ENCODE measurements at regions not wholly inside any gene's neighbourhood (a gene's known extent, or its start where the extent isn't known, plus 50 kb on each side); places are given as distances from the start of the nearest gene placed in this dataset.

DNA sequence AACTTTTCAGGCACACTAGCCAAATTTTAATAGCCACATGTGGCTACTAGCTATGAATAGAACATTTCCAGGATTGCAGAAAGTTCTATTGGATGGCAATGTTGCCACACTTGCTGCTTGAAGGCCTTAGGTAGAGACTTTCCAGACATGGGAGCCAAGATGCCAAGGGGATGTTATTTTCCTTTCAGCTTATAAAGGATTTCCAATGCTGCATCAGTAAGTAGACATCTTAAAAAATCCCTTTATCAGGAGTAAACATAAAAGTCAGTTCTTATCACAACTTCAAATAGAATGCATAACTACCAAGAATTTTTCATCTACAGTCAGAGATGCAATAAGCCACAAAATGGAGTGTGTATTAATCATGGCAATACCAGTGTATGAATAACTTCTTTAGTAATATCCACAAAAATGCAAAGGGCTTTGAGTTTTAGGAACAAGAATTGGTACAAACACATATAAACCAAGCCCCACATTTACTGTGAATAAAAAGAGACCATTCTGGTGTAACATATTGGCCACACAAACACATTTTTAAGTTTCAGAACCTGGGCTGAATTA is 457.1 kb upstream of the ADAMTS9 start:
- no peak for TF ChIP-seq ZNF274 (IDR thresholded peaks at IDR 0.05; ENCODE audit: insufficient read depth, insufficient read length)
- TF ChIP-seq YBX1 (IDR thresholded peaks at IDR 0.05): no peak
- Histone ChIP-seq H3K9me3 (replicated peaks; ENCODE audit: control insufficient read depth, insufficient read depth, low read length) (no peaks in the 10 kb centered on the region), H4K20me1 (ENCODE audit: control insufficient read depth, insufficient read depth) (no peaks in the 10 kb centered on the region), H3K27me3 (replicated peaks in 1 of 2; ENCODE audit: control insufficient read depth in 2 of 2, insufficient read depth in 2 of 2, low read length in 1 of 2) (no peaks in the 10 kb centered on the region), H3K4me3 (no peak overlapping the region), H3K27ac (ENCODE audit: control insufficient read depth, insufficient read depth) (no peak overlapping the region), H3K4me2 (ENCODE audit: control insufficient read depth, insufficient read depth) (no peak overlapping the region), H3K79me2 (ENCODE audit: control insufficient read depth, insufficient read depth, low read length) (no peaks in the 10 kb centered on the region), H3K9ac (ENCODE audit: control insufficient read depth, insufficient read depth, low read length) (no peak overlapping the region), H3K36me3 (ENCODE audit: control insufficient read depth in 2 of 2, insufficient read depth in 2 of 2, low read length in 1 of 2) (no peaks in the 10 kb centered on the region), H2AFZ (ENCODE audit: control insufficient read depth, low read depth, low read length) (no peak overlapping the region), H3K4me1 (ENCODE audit: control insufficient read depth, insufficient read depth, low read length) (no peaks in the 10 kb centered on the region)
- ATAC-seq (no peak), DNase-seq (ENCODE audit: low read depth, low spot score) (no peak), FAIRE-seq (no peak)
- intact Hi-C loops (cut with micrococcal nuclease; ENCODE audit: unreplicated experiment): no loop called here
- ChIA-PET POLR2A (no interaction called here), RAD21 (ENCODE audit: unreplicated experiment) (no interaction called here), SMC1A (ENCODE audit: uncharacterized antibody, unreplicated experiment) (no interaction called here), CTCF (interaction anchor here (0.6 kb wide), 1 partner anchor 609 kb away, joined by 3 read pairs; no protein-coding TSS in a partner anchor)
- no TSS peak for BruUV-seq (replicated peaks)
- in situ Hi-C loops (cut with MboI): no loop called here

DNA sequence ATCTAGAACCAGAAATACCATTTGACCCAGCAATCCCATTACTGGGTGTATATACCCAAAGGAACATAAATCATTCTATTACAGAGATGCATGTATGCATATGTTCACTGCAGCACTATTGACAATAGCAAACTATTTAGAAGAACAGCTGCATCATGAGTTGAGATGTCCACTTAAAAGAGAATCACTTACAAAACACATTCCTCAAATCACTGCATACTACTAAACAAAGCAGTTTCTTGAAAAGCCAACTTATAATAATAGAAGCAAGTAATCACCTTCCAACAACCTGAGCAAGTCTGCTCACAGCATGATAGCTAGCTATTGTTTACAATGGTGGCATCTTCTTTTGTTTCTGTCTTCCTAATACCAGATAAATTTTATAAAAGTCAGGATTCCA is 454.7 kb upstream of the ADAMTS9 start:
- in situ Hi-C loops (cut with MboI): no loop called here
- POLR2A ChIA-PET: no interaction called here
- TF ChIP-seq, protein P1, sequence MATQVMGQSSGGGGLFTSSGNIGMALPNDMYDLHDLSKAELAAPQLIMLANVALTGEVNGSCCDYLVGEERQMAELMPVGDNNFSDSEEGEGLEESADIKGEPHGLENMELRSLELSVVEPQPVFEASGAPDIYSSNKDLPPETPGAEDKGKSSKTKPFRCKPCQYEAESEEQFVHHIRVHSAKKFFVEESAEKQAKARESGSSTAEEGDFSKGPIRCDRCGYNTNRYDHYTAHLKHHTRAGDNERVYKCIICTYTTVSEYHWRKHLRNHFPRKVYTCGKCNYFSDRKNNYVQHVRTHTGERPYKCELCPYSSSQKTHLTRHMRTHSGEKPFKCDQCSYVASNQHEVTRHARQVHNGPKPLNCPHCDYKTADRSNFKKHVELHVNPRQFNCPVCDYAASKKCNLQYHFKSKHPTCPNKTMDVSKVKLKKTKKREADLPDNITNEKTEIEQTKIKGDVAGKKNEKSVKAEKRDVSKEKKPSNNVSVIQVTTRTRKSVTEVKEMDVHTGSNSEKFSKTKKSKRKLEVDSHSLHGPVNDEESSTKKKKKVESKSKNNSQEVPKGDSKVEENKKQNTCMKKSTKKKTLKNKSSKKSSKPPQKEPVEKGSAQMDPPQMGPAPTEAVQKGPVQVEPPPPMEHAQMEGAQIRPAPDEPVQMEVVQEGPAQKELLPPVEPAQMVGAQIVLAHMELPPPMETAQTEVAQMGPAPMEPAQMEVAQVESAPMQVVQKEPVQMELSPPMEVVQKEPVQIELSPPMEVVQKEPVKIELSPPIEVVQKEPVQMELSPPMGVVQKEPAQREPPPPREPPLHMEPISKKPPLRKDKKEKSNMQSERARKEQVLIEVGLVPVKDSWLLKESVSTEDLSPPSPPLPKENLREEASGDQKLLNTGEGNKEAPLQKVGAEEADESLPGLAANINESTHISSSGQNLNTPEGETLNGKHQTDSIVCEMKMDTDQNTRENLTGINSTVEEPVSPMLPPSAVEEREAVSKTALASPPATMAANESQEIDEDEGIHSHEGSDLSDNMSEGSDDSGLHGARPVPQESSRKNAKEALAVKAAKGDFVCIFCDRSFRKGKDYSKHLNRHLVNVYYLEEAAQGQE (IDR thresholded peaks at IDR 0.05; ENCODE audit: low read depth, low read length): no peak
- TF ChIP-seq, protein P2, sequence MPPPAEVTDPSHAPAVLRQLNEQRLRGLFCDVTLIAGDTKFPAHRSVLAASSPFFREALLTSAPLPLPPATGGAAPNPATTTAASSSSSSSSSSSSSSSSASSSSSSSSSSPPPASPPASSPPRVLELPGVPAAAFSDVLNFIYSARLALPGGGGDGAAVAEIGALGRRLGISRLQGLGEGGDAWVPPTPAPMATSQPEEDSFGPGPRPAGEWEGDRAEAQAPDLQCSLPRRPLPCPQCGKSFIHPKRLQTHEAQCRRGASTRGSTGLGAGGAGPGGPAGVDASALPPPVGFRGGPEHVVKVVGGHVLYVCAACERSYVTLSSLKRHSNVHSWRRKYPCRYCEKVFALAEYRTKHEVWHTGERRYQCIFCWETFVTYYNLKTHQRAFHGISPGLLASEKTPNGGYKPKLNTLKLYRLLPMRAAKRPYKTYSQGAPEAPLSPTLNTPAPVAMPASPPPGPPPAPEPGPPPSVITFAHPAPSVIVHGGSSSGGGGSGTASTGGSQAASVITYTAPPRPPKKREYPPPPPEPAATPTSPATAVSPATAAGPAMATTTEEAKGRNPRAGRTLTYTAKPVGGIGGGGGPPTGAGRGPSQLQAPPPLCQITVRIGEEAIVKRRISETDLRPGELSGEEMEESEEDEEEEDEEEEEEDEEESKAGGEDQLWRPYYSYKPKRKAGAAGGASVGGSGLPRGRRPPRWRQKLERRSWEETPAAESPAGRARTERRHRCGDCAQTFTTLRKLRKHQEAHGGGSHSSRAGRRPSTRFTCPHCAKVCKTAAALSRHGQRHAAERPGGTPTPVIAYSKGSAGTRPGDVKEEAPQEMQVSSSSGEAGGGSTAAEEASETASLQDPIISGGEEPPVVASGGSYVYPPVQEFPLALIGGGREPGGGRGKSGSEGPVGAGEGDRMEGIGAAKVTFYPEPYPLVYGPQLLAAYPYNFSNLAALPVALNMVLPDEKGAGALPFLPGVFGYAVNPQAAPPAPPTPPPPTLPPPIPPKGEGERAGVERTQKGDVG (CRISPR knock-in tag; IDR thresholded peaks at IDR 0.05): no peak
- no peak for TF ChIP-seq KDM1A (IDR thresholded peaks at IDR 0.05; ENCODE audit: borderline replicate concordance)
- TF ChIP-seq, protein P3, sequence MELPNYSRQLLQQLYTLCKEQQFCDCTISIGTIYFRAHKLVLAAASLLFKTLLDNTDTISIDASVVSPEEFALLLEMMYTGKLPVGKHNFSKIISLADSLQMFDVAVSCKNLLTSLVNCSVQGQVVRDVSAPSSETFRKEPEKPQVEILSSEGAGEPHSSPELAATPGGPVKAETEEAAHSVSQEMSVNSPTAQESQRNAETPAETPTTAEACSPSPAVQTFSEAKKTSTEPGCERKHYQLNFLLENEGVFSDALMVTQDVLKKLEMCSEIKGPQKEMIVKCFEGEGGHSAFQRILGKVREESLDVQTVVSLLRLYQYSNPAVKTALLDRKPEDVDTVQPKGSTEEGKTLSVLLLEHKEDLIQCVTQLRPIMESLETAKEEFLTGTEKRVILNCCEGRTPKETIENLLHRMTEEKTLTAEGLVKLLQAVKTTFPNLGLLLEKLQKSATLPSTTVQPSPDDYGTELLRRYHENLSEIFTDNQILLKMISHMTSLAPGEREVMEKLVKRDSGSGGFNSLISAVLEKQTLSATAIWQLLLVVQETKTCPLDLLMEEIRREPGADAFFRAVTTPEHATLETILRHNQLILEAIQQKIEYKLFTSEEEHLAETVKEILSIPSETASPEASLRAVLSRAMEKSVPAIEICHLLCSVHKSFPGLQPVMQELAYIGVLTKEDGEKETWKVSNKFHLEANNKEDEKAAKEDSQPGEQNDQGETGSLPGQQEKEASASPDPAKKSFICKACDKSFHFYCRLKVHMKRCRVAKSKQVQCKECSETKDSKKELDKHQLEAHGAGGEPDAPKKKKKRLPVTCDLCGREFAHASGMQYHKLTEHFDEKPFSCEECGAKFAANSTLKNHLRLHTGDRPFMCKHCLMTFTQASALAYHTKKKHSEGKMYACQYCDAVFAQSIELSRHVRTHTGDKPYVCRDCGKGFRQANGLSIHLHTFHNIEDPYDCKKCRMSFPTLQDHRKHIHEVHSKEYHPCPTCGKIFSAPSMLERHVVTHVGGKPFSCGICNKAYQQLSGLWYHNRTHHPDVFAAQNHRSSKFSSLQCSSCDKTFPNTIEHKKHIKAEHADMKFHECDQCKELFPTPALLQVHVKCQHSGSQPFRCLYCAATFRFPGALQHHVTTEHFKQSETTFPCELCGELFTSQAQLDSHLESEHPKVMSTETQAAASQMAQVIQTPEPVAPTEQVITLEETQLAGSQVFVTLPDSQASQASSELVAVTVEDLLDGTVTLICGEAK (IDR thresholded peaks at IDR 0.05; ENCODE audit: borderline replicate concordance): no peak
- TF ChIP-seq CHD2 (IDR thresholded peaks at IDR 0.05; ENCODE audit: borderline replicate concordance, low read depth, low read length): no peak

More for the DNA sequence above, 454.7 kb upstream of the ADAMTS9 start:
- ChIA-PET RAD21 (ENCODE audit: unreplicated experiment) (interaction anchor here (0.6 kb wide), 1 partner anchor 1327 kb away, joined by 3 read pairs; no protein-coding TSS in a partner anchor), CTCF (no interaction called here), SMC1A (ENCODE audit: uncharacterized antibody, unreplicated experiment) (no interaction called here)
- H3K4me2 ChIP-seq (ENCODE audit: control insufficient read depth, insufficient read depth): no peak overlapping the region
- H3K9ac ChIP-seq (ENCODE audit: control insufficient read depth, insufficient read depth, low read length): no peak overlapping the region
- no peaks in the 10 kb centered on the region for H3K27me3 ChIP-seq (replicated peaks in 1 of 2; ENCODE audit: control insufficient read depth in 2 of 2, insufficient read depth in 2 of 2, low read length in 1 of 2)
- no peaks in the 10 kb centered on the region for H3K79me2 ChIP-seq (ENCODE audit: control insufficient read depth, insufficient read depth, low read length)
- H3K27ac ChIP-seq (ENCODE audit: control insufficient read depth, insufficient read depth): no peak overlapping the region
- no peaks in the 10 kb centered on the region for H3K9me3 ChIP-seq (replicated peaks; ENCODE audit: control insufficient read depth, insufficient read depth, low read length)
- ATAC-seq: no peak
- FAIRE-seq: no peak
- no peaks in the 10 kb centered on the region for H3K36me3 ChIP-seq (ENCODE audit: control insufficient read depth in 2 of 2, insufficient read depth in 2 of 2, low read length in 1 of 2)
- no peaks in the 10 kb centered on the region for H3K4me1 ChIP-seq (ENCODE audit: control insufficient read depth, insufficient read depth, low read length)
- no peaks in the 10 kb centered on the region for H4K20me1 ChIP-seq (ENCODE audit: control insufficient read depth, insufficient read depth)
- no peak overlapping the region for H3K4me3 ChIP-seq
- H2AFZ ChIP-seq (ENCODE audit: control insufficient read depth, low read depth, low read length): no peak overlapping the region
- no TSS peak for BruUV-seq (replicated peaks)
- no peak for DNase-seq (ENCODE audit: low read depth, low spot score)
- intact Hi-C loops (cut with micrococcal nuclease; ENCODE audit: unreplicated experiment): no loop called here

All from GM12878 (cell line).